Natural killer cell (primary cell): ENCODE measurements at regions not wholly inside any gene's neighbourhood (a gene's known extent, or its start where the extent isn't known, plus 50 kb on each side); places are given as distances from the start of the nearest gene placed in this dataset.

ENCODE experiments used
- ATAC-seq, 3 donors: fragments of 150-1000 bp in 2 of 3; fragments of 200-7000 bp in 1 of 3; cut with Tn5 transposase; 1 replicate in 1 of 3; 2 replicates in 2 of 3; pipeline ENCODE4 v1.10.0; 2021; ENCODE audit warnings: mild to moderate bottlenecking in 2 of 3, moderate library complexity in 2 of 3
- DNase-seq, 2 donors: peaks; one replicate each; pipeline versions ENCODE4 v3.0.0 to v3.0.0-alpha.2; 2013 to 2021; ENCODE audit warnings: mixed read lengths in 1 of 2
- H3K27ac ChIP-seq: one replicate; pipeline ENCODE4 v1.5.1; 2013; ENCODE audit warnings: mild to moderate bottlenecking, low read length
- H3K27me3 ChIP-seq: one replicate; pipeline ENCODE4 v1.6.1; 2013; ENCODE audit warnings: low read length; ENCODE audit not compliant: control insufficient read depth, insufficient read depth
- H3K36me3 ChIP-seq: one replicate; pipeline ENCODE4 v1.6.1; 2013; ENCODE audit warnings: low read length; ENCODE audit not compliant: control insufficient read depth, insufficient read depth
- H3K4me1 ChIP-seq: one replicate; pipeline ENCODE4 v1.6.1; 2013; ENCODE audit warnings: low read length; ENCODE audit not compliant: control insufficient read depth, insufficient read depth
- H3K4me3 ChIP-seq: one replicate; pipeline ENCODE4 v1.5.1; 2013; ENCODE audit warnings: low read length
- H3K9me3 ChIP-seq: one replicate; pipeline ENCODE4 v1.6.1; 2013; ENCODE audit warnings: low read length; ENCODE audit not compliant: control insufficient read depth, insufficient read depth
- H3K27ac Mint-ChIP-seq, 2 donors: one replicate each; pipeline ENCODE4 v1.8.0; 2022; ENCODE audit warnings: mild to moderate bottlenecking in 2 of 2, mixed read lengths in 2 of 2, moderate library complexity in 1 of 2
- H3K27me3 Mint-ChIP-seq, 2 donors: one replicate each; pipeline ENCODE4 v1.8.0; 2022; ENCODE audit warnings: low read depth in 2 of 2, mixed read lengths in 2 of 2
- H3K36me3 Mint-ChIP-seq: one replicate; pipeline ENCODE4 v1.8.0; 2022; ENCODE audit warnings: mixed read lengths
- H3K4me1 Mint-ChIP-seq, 2 donors: one replicate each; pipeline ENCODE4 v1.8.0; 2022; ENCODE audit warnings: mixed read lengths in 2 of 2
- H3K4me3 Mint-ChIP-seq: one replicate; pipeline ENCODE4 v1.8.0; 2022; ENCODE audit warnings: mild to moderate bottlenecking, moderate library complexity, mixed read lengths
- H3K9me3 Mint-ChIP-seq, 2 donors: one replicate each; pipeline ENCODE4 v1.8.0; 2022; ENCODE audit warnings: mixed read lengths in 2 of 2
- CTCF ChIP-seq: fragments of 200-600 bp; IDR thresholded peaks from one replicate; pipeline ENCODE4 v1.8.0; 2022; ENCODE audit warnings: antibody characterized with exemption
- WGBS: methylation state at CpG from one replicate; pipeline ENCODE4 v1.1.7; 2013; ENCODE audit warnings: missing lambda C conversion rate; ENCODE audit not compliant: insufficient coverage; 5-methylcytosine and 5-hydroxymethylcytosine counted together
- intact Hi-C: fragments of 100-400 bp; cut with micrococcal nuclease; formaldehyde crosslinking; loops from one replicate; pipeline ENCODE4 v1.14.2; 2022

GRCh38 chr1:9471679-9472078 is 67.6 kb upstream of the SLC25A33 start:
- Mint-ChIP-seq H3K4me1 (no peaks in the 10 kb centered on the region), H3K9me3 (no peaks in the 10 kb centered on the region), H3K4me3 (no peak overlapping the region), H3K36me3 (no peaks in the 10 kb centered on the region), H3K27ac (no peak overlapping the region), H3K27me3 (peaks cover 15 to 25% of the 10 kb centered on the region in 2 donors)
- 86% methylated on average over 13 of the region's 15 CpGs for WGBS
- DNase-seq = no peak
- H3K36me3 ChIP-seq = no peaks in the 10 kb centered on the region
- no peaks in the 10 kb centered on the region for H3K9me3 ChIP-seq
- H3K4me3 ChIP-seq = no peak overlapping the region
- no peak overlapping the region for H3K27ac ChIP-seq
- no peak for TF ChIP-seq CTCF
- no peaks in the 10 kb centered on the region for H3K4me1 ChIP-seq
- H3K27me3 ChIP-seq = no peaks in the 10 kb centered on the region
- no peak for ATAC-seq
- intact Hi-C loops = no loop called here

GRCh38 chr1:9472386-9473031 is 66.8 kb upstream of the SLC25A33 start:
- Mint-ChIP-seq H3K9me3 (no peaks in the 10 kb centered on the region), H3K27me3 (peaks cover 10 to 17% of the 10 kb centered on the region in 2 donors), H3K4me3 (no peak overlapping the region), H3K27ac (no peak overlapping the region), H3K36me3 (no peaks in the 10 kb centered on the region), H3K4me1 (no peaks in the 10 kb centered on the region)
- 84% methylated on average over 13 of the region's 13 CpGs for WGBS
- ATAC-seq = no peak
- no peak for TF ChIP-seq CTCF
- Histone ChIP-seq H3K4me3 (no peak overlapping the region), H3K27me3 (no peaks in the 10 kb centered on the region), H3K4me1 (no peaks in the 10 kb centered on the region), H3K36me3 (no peaks in the 10 kb centered on the region), H3K9me3 (no peaks in the 10 kb centered on the region), H3K27ac (no peak overlapping the region)
- no peak for DNase-seq
- intact Hi-C loops = no loop called here

GRCh38 chr1:9473032-9473807 is 66.0 kb upstream of the SLC25A33 start:
- no peaks in the 10 kb centered on the region for H3K9me3 Mint-ChIP-seq
- H3K27ac Mint-ChIP-seq = no peak overlapping the region
- Histone ChIP-seq H3K27ac (no peak overlapping the region), H3K4me3 (no peak overlapping the region), H3K4me1 (no peaks in the 10 kb centered on the region), H3K9me3 (no peaks in the 10 kb centered on the region), H3K27me3 (no peaks in the 10 kb centered on the region), H3K36me3 (no peaks in the 10 kb centered on the region)
- 75% methylated on average over 14 of the region's 14 CpGs for WGBS
- no peak for TF ChIP-seq CTCF
- H3K4me3 Mint-ChIP-seq = no peak overlapping the region
- intact Hi-C loops = no loop called here
- H3K27me3 Mint-ChIP-seq = peaks cover 6 to 10% of the 10 kb centered on the region in 2 donors
- ATAC-seq (no peak), DNase-seq (no peak)
- H3K36me3 Mint-ChIP-seq = no peaks in the 10 kb centered on the region
- H3K4me1 Mint-ChIP-seq = no peaks in the 10 kb centered on the region
